ENCODE measurements at regions not wholly inside any gene's neighbourhood (a gene's known extent, or its start where the extent isn't known, plus 50 kb on each side); places are given as distances from the start of the nearest gene placed in this dataset.

DNA sequence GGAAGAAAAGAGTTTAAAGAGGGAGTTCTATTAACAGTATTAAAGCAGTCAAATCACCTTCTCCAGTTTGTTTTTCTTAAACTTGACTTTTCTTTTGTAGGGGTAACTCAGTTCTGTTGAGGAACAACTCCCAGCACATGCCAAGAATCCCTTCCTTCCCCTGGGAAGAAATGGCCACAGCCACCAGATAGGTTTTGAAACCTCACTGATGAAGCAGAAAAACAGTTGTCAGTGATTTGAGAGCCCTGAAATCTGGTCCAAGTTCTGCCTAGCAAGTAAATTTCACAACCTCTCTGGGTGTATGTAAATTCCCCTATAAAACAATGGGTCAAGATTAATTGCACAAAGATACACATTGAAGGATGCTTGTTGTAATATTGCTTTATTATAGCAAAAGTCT lies 167.1 kb downstream of the DHX15 start:
- no peak for DNase-seq

DNA sequence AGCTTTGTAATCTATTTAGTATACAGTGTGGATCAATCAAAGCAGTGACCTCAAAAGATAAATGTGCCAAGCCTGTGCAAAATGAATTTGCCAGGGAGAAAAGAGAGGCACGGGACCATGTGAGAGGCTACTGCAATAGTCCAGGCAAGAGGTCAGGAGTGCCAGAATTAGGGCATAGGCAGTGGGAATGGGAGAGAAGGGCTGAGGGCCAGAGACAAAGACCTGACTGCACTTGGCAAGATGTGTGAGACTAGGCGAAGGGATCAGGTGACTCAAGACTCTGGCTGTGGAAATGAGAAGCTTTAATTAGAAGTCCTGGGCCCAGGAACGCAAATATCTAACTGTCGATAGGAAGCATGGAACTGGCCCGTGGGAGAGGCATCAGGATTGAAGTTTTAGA lies 168.1 kb downstream of the DHX15 start:
- DNase-seq, result no peak

DNA sequence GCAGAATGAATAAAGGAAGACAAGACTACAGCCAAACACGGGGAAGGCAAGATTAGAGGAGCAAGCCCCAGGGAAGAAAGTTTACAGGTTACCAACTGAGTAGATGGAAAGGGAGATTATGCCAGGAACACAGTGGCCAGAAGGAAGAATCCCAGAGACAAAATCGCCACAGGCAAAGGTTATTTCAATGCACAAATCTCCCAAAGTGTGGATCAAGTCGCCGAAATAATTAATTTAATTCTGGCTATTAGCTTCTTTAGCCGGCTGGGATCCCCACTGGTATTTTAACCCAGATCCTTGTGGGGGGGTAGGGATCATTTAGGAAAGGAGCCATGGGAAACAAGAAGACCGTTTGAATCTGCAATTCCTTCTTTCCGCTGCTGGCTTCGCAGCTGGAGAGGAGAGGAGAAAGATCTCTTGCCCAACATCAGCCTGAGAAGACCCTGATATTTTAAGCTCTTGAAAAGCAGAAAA lies 171.0 kb downstream of the DHX15 start:
- no peak for DNase-seq

DNA sequence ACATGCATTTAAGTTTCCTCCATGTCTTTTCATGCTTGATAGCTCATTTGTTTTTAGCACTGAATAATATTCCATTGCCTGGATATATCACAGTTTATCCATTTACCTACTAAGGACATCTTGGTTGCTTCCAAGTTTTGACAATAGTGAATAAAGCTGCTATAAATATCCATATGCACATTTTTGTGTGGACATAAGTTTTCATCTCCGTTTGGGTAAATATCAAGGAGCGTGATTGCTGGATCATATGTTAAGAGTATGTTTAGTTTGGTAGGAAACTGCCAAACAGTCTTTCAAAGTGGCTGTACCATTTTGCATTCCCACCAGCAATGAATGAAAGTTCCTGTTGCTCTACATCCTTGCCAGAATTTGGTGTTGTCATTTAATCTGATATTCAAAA lies 172.5 kb downstream of the DHX15 start:
- DNase-seq, result no peak

GRCh38 chr4:24411299-24411698 lies 173.1 kb downstream of the DHX15 start:
- DNase-seq, result no peak

DNA sequence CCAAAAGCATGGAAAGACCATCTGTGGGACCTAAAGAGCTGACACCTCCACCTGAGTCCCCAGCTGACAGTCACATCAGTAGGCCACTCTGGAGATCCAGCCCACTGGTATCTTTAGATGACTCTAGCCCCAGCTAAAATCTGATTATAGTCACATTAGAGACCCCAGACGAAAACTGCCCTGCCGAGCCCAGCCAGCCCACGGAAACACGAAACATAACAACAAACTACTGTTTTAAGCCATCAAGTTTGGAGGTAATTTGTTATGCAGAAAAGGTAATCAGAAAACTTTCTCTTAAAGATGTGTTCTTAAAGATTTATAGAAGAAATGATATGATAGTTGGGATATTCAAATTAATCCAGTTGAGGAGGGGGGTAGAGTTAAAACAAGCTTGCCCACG lies 175.7 kb downstream of the DHX15 start:
- DNase-seq, result no peak

DNA sequence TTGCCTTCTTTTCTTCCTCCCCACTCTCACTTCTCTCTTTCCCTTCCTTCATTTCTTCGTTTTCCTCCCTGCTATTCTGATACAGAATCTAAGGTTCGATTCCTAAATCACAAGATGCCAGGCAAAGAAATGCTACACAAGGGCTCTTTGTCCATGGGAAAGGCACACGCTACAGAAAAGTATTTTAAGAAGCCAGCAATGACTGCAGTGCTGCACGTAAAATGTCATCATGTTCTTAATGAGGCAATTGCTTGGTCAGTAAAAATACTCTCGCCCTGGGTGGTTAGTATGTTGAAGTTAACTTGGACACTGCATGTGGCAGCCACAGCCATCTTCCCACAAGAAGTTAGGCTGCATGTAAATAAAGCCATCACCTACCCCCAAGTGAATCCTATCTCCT lies 178.4 kb downstream of the DHX15 start:
- no peak for DNase-seq

DNA sequence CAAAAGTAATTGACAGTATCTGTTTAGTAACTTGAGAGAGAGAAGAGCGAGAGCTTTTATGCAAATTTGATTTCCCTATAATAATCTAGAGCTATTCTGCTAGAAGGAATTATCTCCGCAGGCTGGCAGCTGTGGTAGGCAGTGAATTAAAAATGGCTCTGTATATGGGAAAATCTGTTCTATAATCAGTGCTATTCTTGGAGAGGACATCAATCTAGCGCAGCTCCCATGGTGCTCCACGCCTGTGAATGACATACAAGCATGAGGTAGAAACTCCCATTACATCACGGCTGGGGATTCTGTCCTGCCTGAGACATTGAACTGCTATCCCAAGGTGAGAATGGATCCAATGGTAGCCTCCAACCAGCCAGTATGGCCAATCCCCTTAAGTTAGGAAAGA lies 179.0 kb downstream of the DHX15 start:
- no peak for DNase-seq

- DNase-seq, result no peak
Observed at GRCh38 chr4:24404281-24404680, 180.1 kb downstream of the DHX15 start.

GRCh38 chr4:24403265-24403664 lies 181.1 kb downstream of the DHX15 start:
- no peak for DNase-seq

- DNase-seq, result no peak
Observed at GRCh38 chr4:24400537-24400936, 183.8 kb downstream of the DHX15 start.

- DNase-seq, result no peak
Observed at GRCh38 chr4:24396988-24397387, 187.4 kb downstream of the DHX15 start.

- DNase-seq, result no peak
Observed at GRCh38 chr4:24395937-24396336, 188.4 kb downstream of the DHX15 start.

DNA sequence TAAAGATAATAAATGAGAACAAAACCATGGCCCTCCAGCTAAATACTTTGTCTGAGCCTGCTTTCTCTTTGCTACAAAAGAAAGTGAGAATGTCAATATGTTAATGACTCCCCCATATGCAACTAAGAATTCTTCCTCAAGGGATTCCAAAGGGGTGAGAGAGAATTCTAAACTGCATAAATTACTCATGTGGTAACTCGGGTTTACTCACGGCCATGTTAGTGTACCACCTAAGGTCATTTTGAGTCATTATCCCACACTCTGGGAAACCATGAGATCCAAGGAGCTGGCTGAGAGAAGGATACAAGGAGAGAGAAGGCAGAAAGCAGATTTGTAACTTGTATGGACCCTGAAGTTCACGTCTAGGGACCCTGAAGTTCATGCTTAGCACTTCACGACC lies 190.3 kb downstream of the DHX15 start:
- peak; percentile 77 for DNase-seq

DNA sequence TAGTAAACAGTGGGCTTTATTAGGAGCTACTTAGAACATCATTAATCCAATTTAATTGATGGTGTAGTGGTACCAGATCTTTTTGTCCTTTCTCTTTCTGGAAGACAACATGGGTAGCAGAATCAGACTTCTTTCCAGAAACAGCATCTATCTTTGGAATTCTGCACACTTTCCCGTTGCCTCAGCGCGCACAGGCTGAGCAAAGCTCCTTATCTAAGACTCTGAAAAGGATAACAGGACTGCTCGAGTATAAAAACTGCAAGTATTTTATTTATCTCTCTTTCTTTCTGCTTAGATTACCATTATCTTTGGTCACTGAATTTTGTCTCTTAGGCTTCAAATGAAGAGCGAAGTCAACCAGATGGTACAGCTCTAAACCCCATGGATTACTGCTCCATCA lies 191.7 kb downstream of the DHX15 start:
- DNase-seq, result no peak

- peak; percentile 92 for DNase-seq
Observed at GRCh38 chr4:24382381-24382780, 202.0 kb downstream of the DHX15 start.

DNA sequence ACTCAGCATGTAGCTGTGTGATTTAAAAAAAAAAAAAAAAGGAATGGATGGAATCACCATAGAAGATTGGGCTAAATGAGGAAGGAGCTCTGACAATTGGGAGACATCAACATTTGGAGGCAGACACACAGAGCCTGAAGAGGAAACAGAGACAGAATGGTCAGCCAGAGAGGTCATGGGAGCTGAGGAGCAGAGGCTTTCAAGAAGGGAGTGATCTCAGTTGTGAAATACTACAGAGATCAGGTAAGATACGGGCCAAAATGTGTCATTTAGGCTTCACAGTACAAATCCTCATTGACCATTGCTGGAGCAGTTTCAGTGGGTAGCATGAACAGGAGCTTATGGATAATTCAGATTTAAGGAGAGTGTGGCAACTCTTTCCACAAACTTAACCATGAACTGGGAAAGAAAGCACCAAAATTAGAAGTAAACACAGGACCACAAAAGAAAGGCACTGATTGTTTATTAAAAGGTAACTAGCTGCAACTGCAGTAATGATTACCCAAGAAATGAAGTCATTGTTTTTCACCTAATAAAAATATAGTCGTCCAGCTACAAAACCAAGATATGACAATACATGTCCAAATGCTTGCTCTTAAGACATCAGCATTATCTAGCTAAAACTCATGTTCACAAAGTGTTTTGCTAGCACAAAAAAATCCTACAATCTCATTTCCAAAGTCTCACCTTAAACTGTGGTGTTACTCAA lies 203.2 kb downstream of the DHX15 start:
- peak; percentile 26 for DNase-seq

- no peak for DNase-seq
Observed at GRCh38 chr4:24373704-24374103, 210.7 kb downstream of the DHX15 start.

DNA sequence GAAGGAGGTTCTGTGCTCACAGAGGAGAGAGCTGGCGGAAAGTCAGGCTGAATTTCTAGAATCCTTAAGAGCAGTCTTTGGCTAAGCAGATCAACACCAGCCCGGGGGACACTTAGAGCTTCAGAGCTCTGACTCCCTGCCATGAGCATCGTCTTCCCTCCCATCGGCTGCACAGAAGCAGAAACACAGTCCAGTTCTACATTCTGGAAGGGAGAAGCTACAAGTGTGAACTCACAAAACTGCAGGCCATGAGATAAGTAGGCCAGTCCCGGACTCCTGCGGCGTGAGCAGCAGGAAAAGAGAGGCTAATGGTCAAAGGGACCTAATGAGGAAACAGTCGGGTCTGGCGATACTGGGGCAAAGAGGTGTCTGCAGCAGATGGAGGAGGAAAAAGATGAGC lies 211.5 kb downstream of the DHX15 start:
- DNase-seq, result no peak

GRCh38 chr4:24372341-24372740 lies 212.0 kb downstream of the DHX15 start:
- DNase-seq, result no peak

DNA sequence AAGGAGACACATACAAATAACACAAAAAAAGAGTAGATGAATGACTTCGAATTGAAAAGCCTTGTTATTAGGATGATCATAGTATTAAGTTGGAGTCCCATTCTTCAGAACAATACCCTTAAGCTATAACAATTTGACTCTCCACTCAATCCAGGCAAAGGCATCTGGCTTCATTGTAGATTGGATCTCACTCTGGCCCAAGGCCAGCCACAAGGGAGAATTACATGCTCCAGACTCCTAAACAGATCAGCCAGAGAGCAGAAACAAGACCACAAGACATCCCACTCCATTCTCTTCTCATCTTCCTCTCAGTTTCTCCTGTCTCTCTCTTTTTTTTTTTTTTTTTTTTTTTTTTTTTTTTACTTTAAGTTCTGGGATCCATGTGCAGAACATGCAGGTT lies 213.9 kb downstream of the DHX15 start:
- no peak for DNase-seq

DNA sequence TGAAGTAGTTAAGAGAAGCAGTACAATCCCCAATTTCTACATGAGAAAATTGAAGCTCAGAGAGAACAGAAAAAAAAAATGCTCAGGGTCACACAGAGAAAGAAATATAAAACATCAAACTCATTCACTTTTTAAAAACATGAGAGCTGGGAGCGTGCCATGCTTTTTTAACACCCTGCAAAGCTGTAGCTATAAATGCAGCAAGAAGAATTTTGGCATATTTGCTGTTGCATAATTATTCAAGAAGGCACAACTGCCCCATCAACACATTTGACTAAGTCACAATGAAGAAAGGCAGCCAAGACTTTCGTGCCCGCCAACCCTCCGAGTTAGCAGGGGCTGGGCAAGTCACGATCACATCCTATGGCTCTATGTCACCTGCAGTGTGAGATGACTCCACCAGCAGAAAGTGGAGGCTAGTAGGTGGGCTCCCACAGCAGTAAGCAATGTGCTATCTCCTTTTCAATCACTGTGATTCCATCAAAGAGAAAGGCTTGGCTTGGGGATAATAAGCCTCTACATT lies 214.8 kb downstream of the DHX15 start:
- no peak for DNase-seq

- DNase-seq, result no peak
Observed at GRCh38 chr4:24368801-24369200, 215.6 kb downstream of the DHX15 start.

DNA sequence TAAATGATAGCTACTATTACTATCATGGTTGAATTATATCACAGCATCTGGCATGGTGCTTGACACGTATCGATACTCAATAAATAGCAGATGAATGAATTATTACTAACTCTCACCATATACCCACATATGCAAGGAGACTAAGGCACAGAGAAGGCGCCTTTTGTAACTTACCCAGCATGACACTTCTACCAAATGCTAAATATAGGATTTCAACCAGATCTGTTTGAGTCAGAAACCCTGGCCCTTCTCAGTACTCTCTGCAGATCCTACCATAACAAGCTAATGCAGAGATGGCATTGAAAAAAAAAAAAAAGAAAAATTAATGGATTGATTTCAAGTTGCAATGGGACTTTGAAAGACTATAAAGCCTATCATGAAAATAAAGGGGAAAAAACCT lies 219.5 kb downstream of the DHX15 start:
- DNase-seq, result no peak

GRCh38 chr4:24364249-24364648 lies 220.1 kb downstream of the DHX15 start:
- DNase-seq, result no peak

Measured in kidney glomerular epithelial cell (primary cell).